ENCODE measurements at regions not wholly inside any gene's neighbourhood (a gene's known extent, or its start where the extent isn't known, plus 50 kb on each side); places are given as distances from the start of the nearest gene placed in this dataset.

DNA sequence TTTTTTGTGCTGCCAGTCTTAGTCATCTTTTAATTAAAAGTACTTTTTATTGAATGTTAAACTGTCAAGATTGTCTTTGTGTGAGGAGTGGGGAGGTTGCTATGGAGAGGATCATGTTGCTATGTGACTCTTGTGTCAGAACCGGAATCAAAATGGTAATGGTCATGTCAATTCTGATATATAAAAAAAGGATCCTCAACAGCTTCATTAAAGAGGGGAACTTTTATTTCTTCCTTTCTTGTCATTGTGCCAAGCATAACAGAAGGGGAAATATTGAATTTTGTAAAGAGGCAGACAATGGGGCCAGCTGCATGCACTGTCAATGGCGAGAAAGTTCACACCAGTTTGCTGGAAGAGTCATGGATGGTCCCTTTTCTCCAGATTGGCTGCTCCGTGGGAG is 564.8 kb downstream of the VRK1 start:
- TF ChIP-seq PAX5 (IDR thresholded peaks at IDR 0.05; ENCODE audit: insufficient read depth, low read length, severe bottlenecking) (no peak), POLR2A (IDR thresholded peaks at IDR 0.05; ENCODE audit: low read depth, low read length) (no peak), POU2F2 (IDR thresholded peaks at IDR 0.05; ENCODE audit: low read depth, low read length) (no peak)

All from GM12891 (cell line).